Fibroblast of lung (primary cell): ENCODE measurements at regions not wholly inside any gene's neighbourhood (a gene's known extent, or its start where the extent isn't known, plus 50 kb on each side); places are given as distances from the start of the nearest gene placed in this dataset.

Source experiments
- EZH2 ChIP-seq: IDR thresholded peaks from 2 replicates; pipeline ENCODE4 v1.5.1; 2012; ENCODE audit warnings: low read length, control low read depth, mild to moderate bottlenecking; ENCODE audit errors: missing control alignments
- TF ChIP-seq, protein P1 (sequence below), 2 donors: IDR thresholded peaks in 1 of 2; conservative IDR thresholded peaks in 1 of 2; 1 replicate in 1 of 2; 2 replicates in 1 of 2; pipeline ENCODE4 v1.5.1; 2011 to 2012; ENCODE audit warnings: low read length in 2 of 2, control low read depth in 1 of 2, inconsistent platforms in 1 of 2, low read depth in 1 of 2, mild to moderate bottlenecking in 1 of 2

GRCh38 chr3:154590675-154591384, 160.8 kb upstream of the GPR149 start:
- TF ChIP-seq, protein P1, sequence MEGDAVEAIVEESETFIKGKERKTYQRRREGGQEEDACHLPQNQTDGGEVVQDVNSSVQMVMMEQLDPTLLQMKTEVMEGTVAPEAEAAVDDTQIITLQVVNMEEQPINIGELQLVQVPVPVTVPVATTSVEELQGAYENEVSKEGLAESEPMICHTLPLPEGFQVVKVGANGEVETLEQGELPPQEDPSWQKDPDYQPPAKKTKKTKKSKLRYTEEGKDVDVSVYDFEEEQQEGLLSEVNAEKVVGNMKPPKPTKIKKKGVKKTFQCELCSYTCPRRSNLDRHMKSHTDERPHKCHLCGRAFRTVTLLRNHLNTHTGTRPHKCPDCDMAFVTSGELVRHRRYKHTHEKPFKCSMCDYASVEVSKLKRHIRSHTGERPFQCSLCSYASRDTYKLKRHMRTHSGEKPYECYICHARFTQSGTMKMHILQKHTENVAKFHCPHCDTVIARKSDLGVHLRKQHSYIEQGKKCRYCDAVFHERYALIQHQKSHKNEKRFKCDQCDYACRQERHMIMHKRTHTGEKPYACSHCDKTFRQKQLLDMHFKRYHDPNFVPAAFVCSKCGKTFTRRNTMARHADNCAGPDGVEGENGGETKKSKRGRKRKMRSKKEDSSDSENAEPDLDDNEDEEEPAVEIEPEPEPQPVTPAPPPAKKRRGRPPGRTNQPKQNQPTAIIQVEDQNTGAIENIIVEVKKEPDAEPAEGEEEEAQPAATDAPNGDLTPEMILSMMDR (conservative IDR thresholded peaks at IDR 0.05 in 1 of 2, IDR thresholded peaks at IDR 0.05 in 1 of 2; ENCODE audit: low read depth in 1 of 2, low read length in 2 of 2), result no peak
- TF ChIP-seq EZH2, result no peak
